ENCODE measurements at regions not wholly inside any gene's neighbourhood (a gene's known extent, or its start where the extent isn't known, plus 50 kb on each side); places are given as distances from the start of the nearest gene placed in this dataset.

DNA sequence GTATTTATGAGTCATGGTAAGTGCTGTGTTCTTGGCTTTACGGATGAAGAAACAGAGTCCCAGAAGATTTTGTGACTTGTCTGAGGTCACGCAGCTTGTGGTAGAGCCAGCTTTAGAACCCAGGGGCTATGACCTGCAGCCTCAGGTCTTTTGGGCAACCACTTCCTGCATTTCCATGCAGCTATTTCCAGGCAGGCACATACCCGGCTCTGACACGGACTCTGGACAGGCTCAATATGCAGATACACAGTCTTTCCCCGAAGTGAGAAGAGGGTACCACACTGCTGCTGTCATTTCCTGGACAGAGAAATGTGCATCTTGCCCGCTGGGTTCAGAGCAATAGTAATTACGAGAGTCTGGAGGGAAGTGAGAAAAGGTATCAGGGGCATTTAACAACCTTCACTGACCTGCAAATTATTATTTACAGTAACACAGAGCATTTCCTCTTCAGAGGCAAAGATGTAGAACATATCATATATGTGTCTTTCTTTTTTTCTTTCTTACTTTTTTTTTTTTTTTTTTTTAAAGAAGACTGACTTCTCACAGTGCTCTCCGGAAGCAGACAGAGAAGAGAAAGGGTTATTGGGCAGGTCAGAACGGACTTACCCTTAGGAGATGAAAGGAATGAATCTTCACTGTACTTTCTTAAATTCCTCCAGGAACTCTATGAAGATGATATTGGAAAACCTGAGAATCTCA, 185.1 kb downstream of the CLIC5 start:
- no peak overlapping the region for H3K27ac ChIP-seq
- peaks cover 5% of the 10 kb centered on the region for H3K4me1 ChIP-seq (ENCODE audit: low read depth)
- H3K9me3 ChIP-seq (ENCODE audit: low read depth) = no peaks in the 10 kb centered on the region
- DNase-seq (ENCODE audit: low read depth in 1 of 2, low spot score in 1 of 2) = peak in 1 of 2 donors; percentile 21
- H3K27me3 ChIP-seq = no peaks in the 10 kb centered on the region
- TF ChIP-seq, protein P1, sequence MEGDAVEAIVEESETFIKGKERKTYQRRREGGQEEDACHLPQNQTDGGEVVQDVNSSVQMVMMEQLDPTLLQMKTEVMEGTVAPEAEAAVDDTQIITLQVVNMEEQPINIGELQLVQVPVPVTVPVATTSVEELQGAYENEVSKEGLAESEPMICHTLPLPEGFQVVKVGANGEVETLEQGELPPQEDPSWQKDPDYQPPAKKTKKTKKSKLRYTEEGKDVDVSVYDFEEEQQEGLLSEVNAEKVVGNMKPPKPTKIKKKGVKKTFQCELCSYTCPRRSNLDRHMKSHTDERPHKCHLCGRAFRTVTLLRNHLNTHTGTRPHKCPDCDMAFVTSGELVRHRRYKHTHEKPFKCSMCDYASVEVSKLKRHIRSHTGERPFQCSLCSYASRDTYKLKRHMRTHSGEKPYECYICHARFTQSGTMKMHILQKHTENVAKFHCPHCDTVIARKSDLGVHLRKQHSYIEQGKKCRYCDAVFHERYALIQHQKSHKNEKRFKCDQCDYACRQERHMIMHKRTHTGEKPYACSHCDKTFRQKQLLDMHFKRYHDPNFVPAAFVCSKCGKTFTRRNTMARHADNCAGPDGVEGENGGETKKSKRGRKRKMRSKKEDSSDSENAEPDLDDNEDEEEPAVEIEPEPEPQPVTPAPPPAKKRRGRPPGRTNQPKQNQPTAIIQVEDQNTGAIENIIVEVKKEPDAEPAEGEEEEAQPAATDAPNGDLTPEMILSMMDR (IDR thresholded peaks at IDR 0.05; ENCODE audit: low read depth, low read length) = no peak
- H3K4me3 ChIP-seq = no peak overlapping the region
- no peaks in the 10 kb centered on the region for H3K36me3 ChIP-seq

DNA sequence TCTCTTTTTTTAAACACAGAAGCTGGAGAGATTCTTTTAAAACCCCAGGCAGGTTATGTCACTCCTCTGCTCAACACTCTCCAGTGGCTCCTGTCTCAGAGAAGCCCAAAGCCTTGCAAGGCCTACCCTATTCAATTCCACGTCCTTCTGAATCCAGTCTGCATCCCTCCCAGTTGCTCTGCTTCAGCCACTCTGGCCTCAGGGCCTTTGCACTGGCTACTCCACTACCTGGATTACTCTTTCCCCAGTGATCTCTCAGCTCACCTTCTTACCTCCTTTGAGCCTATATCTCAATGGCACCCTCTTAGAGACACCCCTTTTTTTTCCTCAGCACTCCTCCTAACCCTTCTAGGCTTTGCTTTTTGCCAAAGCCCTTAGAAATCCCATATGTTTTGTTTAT, 185.8 kb downstream of the CLIC5 start:
- DNase-seq (ENCODE audit: low read depth in 1 of 2, low spot score in 1 of 2) = no peak
- Histone ChIP-seq H3K27me3 (no peaks in the 10 kb centered on the region), H3K27ac (no peak overlapping the region), H3K36me3 (no peaks in the 10 kb centered on the region), H3K4me3 (no peak overlapping the region), H3K4me1 (ENCODE audit: low read depth) (no peaks in the 10 kb centered on the region), H3K9me3 (ENCODE audit: low read depth) (no peaks in the 10 kb centered on the region)
- TF ChIP-seq, protein P1 (IDR thresholded peaks at IDR 0.05; ENCODE audit: low read depth, low read length) = no peak

DNA sequence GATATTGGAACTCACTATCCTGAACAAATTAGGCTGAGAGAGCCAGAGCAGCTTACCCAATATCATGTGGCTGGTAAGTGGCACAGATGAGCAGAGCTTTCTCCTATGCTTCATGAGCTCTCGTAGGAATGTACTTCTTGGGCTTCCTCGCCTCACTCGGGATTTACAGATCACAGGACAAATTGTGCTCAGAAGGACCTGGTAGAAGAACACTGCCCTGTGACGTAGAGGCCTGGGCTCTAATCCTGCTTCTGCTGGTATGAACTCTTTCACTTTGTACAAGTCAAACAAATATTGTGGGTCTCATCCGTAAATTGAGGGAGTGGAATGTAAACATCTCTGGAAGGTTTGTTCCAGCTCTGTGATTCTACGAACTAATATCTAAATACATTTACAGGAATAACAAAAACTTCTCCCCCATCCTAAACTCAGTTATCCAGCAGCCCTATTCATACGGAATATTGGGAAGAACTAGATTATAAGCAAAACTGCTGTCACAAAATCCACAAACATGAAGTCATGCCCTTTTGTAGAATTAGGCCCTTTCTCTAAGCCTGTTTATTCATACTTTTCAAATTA, 187.6 kb downstream of the CLIC5 start:
- H3K27ac ChIP-seq = no peak overlapping the region
- TF ChIP-seq, protein P1 (IDR thresholded peaks at IDR 0.05; ENCODE audit: low read depth, low read length) = no peak
- H3K27me3 ChIP-seq = no peaks in the 10 kb centered on the region
- H3K4me1 ChIP-seq (ENCODE audit: low read depth) = no peaks in the 10 kb centered on the region
- H3K36me3 ChIP-seq = no peaks in the 10 kb centered on the region
- no peak overlapping the region for H3K4me3 ChIP-seq
- no peaks in the 10 kb centered on the region for H3K9me3 ChIP-seq (ENCODE audit: low read depth)
- no peak for DNase-seq (ENCODE audit: low read depth in 1 of 2, low spot score in 1 of 2)

DNA sequence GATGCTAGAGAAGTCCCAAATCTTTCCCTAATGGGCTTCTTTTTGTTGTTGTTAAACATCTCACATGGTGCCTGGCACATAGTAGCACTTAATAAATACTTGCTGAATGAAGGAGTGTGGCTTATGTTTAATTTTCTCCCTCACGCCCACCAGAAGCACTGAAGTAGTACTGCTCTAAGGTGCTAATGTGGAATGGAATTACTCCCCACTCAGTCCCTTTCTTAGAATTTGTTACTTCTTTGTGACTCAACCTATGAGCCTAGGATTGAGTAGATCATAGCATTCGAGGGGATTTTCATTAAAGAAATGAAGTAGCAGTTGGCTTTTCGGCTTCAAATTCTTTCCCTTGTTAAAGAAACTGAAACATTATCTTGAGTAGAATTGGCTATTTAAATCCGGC, 192.8 kb downstream of the CLIC5 start:
- Histone ChIP-seq H3K27me3 (no peaks in the 10 kb centered on the region), H3K4me1 (ENCODE audit: low read depth) (no peaks in the 10 kb centered on the region), H3K4me3 (no peak overlapping the region), H3K27ac (no peak overlapping the region), H3K36me3 (no peaks in the 10 kb centered on the region), H3K9me3 (ENCODE audit: low read depth) (no peaks in the 10 kb centered on the region)
- TF ChIP-seq, protein P1 (IDR thresholded peaks at IDR 0.05; ENCODE audit: low read depth, low read length) = no peak
- no peak for DNase-seq (ENCODE audit: low read depth in 1 of 2, low spot score in 1 of 2)

DNA sequence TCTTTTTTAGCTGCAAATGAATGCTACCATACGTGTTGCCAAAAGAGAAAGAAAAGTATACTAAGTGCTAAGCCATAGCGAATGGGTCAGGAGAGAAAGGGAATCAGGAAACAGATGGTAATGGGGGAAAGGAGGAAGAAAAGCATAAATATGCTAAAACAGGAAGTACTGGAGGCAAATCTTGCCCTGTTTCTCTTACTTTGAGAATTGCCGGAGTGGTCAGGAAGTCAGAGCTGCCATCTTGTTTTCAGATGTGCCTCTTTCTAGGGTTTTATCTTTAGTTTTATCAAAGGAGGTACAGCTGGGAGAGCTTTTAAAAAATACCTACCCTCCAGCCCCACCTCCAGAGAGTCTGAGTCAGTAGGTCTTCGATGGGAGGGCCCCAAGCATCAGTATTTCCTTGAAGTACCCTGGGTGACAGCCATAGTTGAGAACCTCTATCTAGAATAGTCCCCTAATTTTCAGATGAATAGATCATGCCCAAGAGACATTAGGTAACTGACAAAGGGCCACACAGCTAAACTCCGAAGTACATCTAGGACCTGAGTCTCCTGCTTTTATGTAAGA, 193.3 kb downstream of the CLIC5 start:
- no peak overlapping the region for H3K4me3 ChIP-seq
- H3K27me3 ChIP-seq = no peaks in the 10 kb centered on the region
- H3K36me3 ChIP-seq = no peaks in the 10 kb centered on the region
- H3K27ac ChIP-seq = no peak overlapping the region
- H3K4me1 ChIP-seq (ENCODE audit: low read depth) = no peaks in the 10 kb centered on the region
- DNase-seq (ENCODE audit: low read depth in 1 of 2, low spot score in 1 of 2) = no peak
- TF ChIP-seq, protein P1 (IDR thresholded peaks at IDR 0.05; ENCODE audit: low read depth, low read length) = no peak
- no peaks in the 10 kb centered on the region for H3K9me3 ChIP-seq (ENCODE audit: low read depth)

Data from cardiac muscle cell (in vitro differentiated cells and primary cell).